HL-60 (cell line): ENCODE measurements at regions not wholly inside any gene's neighbourhood (a gene's known extent, or its start where the extent isn't known, plus 50 kb on each side); places are given as distances from the start of the nearest gene placed in this dataset.
A peak's percentile ranks its signal among the peaks of the same experiment; 100 is the strongest.

Experiments used
- DNase-seq, 2 experiments: peaks; one replicate each; pipeline ENCODE4 v3.0.0-alpha.2; 2010 to 2020; ENCODE audit warnings: low read depth in 1 of 2, low spot score in 1 of 2
- H3K27ac ChIP-seq: fragments of 250-450 bp; sonication (Bioruptor Pico); replicated peaks from 2 replicates; pipeline ENCODE4 v1.5.1; 2020; ENCODE audit warnings: mild to moderate bottlenecking, moderate library complexity
- H3K27me3 ChIP-seq: fragments of 250-450 bp; sonication (Bioruptor Pico); 2 replicates; pipeline ENCODE4 v1.5.1; 2021; ENCODE audit warnings: mild to moderate bottlenecking, moderate library complexity; ENCODE audit not compliant: insufficient read depth, poor library complexity, severe bottlenecking
- H3K4me3 ChIP-seq: replicated peaks from 2 replicates; pipeline ENCODE4 v1.5.1; 2011; ENCODE audit warnings: mild to moderate bottlenecking, control low read depth, low read length; ENCODE audit not compliant: insufficient read depth
- GABPA ChIP-seq: IDR thresholded peaks from 2 replicates; pipeline ENCODE4 v1.6.1; 2012; ENCODE audit warnings: low read depth
- POLR2AphosphoS5 ChIP-seq: IDR thresholded peaks from 2 replicates; pipeline ENCODE4 v1.6.1; 2012; ENCODE audit warnings: low read depth
- REST ChIP-seq: IDR thresholded peaks from 2 replicates; pipeline ENCODE4 v1.6.1; 2012; ENCODE audit warnings: low read depth; ENCODE audit not compliant: insufficient replicate concordance
- SPI1 ChIP-seq: IDR thresholded peaks from 2 replicates; pipeline ENCODE4 v1.6.1; 2012; ENCODE audit warnings: low read depth, mild to moderate bottlenecking, borderline replicate concordance
- TF ChIP-seq, protein P1 (sequence below): IDR thresholded peaks from one replicate; pipeline ENCODE4 v1.5.1; 2011; ENCODE audit warnings: low read length, control low read depth, inconsistent platforms; ENCODE audit not compliant: insufficient read depth

DNA sequence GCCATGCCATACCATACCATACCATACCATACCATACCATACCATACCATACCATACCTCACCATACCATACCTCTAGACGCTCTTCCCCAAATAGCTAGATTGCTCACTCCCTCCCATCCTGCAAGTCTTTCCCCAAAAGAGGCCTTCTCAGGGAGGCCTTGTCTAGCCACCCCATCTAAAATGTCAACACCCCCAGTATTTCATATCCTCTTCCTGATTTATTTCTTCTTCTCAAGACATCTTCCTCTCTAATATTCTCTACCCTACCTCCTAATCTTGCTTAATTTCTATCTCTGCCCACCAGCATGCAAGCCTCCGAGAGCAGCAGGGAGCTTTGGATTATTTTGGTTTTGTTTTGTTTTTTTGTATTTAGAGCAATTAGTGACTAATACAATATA, 225.2 kb upstream of the RREB1 start:
- TF ChIP-seq, protein P1, sequence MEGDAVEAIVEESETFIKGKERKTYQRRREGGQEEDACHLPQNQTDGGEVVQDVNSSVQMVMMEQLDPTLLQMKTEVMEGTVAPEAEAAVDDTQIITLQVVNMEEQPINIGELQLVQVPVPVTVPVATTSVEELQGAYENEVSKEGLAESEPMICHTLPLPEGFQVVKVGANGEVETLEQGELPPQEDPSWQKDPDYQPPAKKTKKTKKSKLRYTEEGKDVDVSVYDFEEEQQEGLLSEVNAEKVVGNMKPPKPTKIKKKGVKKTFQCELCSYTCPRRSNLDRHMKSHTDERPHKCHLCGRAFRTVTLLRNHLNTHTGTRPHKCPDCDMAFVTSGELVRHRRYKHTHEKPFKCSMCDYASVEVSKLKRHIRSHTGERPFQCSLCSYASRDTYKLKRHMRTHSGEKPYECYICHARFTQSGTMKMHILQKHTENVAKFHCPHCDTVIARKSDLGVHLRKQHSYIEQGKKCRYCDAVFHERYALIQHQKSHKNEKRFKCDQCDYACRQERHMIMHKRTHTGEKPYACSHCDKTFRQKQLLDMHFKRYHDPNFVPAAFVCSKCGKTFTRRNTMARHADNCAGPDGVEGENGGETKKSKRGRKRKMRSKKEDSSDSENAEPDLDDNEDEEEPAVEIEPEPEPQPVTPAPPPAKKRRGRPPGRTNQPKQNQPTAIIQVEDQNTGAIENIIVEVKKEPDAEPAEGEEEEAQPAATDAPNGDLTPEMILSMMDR, result no peak
- TF ChIP-seq REST, result no peak
- TF ChIP-seq SPI1, result peak; percentile 20; the same call in 1 of the 2 replicates
- TF ChIP-seq GABPA, result no peak
- no peak for TF ChIP-seq POLR2AphosphoS5
- H3K4me3 ChIP-seq, result no peak overlapping the region
- peak overlapping the region; percentile 99 for H3K27ac ChIP-seq
- H3K27me3 ChIP-seq, result no peaks in the 10 kb centered on the region
- DNase-seq, result no peak

DNA sequence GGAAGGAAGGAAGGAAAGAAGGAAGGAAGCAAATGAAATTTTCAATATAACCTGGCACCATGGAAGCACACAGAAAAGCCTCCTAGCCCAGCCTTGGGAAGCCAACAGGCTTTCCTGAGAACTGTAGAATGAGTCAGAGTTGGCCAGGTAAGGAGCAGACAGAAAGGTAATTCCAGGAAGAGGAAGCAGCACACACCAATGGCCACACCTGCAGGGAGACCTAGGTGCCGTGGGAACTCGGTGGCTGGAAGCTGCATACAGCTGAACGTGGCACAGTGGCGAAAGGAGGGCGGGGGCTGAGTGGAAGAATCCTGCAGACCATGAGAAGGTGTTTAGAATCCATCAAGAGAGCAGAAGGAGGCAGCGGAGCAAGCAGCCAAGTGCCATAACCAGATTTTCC, 224.8 kb upstream of the RREB1 start:
- DNase-seq, result no peak
- no peaks in the 10 kb centered on the region for H3K27me3 ChIP-seq
- TF ChIP-seq GABPA, result no peak
- no peak for TF ChIP-seq REST
- TF ChIP-seq, protein P1, result no peak
- TF ChIP-seq SPI1, result no peak
- no peak for TF ChIP-seq POLR2AphosphoS5
- H3K4me3 ChIP-seq, result no peak overlapping the region
- H3K27ac ChIP-seq, result peak overlapping the region; percentile 99; the same call in 1 of the 2 replicates

- no peak for DNase-seq
- TF ChIP-seq REST (no peak), POLR2AphosphoS5 (no peak), SPI1 (no peak), GABPA (no peak)
- TF ChIP-seq, protein P1, result no peak
- no peak overlapping the region for H3K4me3 ChIP-seq
- peak overlapping the region; percentile 99 for H3K27ac ChIP-seq
- H3K27me3 ChIP-seq, result no peaks in the 10 kb centered on the region
Observed at GRCh38 chr6:6884193-6884627, 223.6 kb upstream of the RREB1 start.
